Astrocyte of the hippocampus (primary cell): ENCODE measurements at regions not wholly inside any gene's neighbourhood (a gene's known extent, or its start where the extent isn't known, plus 50 kb on each side); places are given as distances from the start of the nearest gene placed in this dataset.
A peak's percentile ranks its signal among the peaks of the same experiment; 100 is the strongest.

Source experiments
- DNase-seq: peaks from one replicate; pipeline ENCODE4 v3.0.0; 2011; ENCODE audit warnings: low read depth, low spot score

DNA sequence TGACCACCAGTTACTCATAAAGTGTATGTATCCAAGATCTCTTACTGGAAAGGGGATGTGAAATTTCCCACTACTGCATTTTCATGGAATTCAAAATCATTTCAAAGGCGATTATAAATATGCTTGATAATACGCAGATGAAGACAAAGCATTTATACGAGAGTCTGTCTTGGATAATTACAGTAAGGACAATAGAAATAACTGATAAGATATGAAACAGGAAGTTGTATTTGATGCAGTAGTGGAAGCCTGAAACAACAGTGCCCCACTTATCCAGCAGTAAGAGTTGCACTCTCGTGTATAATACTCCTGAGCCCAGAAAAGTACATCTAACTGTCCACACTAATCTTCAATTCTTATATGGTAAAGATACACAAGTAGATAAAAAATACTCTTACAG lies 188.7 kb upstream of the POU5F2 start:
- DNase-seq: no peak

DNA sequence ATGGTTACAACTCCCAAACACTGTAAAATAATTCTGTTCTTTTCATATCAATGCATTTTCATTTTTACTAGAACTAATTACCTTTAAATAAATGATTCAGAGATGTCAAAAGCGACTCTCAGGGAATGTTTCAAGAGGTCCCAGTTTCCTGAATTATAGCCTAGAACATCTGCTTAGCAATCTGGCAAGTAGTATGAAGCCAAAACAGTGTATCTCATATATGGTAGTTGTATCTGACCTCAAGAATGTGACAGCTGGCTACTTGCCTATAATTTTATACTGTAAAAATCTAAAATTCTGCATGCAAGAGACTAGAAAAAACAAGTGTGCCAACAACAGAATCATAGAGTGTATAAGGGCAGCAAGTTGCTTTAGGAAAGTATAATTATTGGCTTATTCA lies 187.7 kb upstream of the POU5F2 start:
- DNase-seq: peak; percentile 15

DNA sequence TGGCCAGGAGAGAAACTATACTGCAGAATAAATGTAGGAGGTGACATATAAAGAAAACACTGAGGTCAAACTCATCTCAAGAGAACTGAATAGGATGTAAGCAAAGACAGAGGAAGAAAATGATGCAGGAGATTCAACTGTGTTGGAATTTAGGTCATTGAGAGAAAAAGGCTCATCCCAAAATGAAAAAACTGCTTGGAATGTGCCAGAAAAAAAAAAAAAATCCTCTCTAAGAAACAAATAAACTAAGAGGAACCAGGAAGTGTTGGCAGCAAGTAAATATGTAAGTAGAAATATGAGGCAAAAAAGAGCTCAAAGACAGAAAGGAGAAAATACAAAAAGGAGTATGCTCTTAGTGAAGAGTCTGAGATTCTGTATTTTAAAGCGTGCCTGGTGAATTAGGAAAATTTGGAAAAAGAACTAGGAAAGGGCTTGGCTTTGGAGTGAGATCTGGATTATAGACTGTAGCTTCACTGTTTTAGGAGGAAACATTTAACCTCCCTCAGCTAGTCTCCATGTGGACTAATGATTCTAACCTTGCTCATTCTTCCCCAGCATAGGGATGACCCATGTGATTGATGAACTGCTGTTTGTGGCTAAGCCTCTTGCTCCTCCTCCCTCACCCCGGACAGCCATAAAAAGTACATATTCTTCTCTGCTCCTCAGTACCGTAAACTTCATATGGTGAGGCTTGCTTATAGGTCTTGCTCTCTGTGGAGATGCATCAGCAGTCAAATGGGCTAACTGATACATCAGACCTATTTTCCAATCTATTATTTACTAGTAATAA lies 185.6 kb upstream of the POU5F2 start:
- no peak for DNase-seq

DNA sequence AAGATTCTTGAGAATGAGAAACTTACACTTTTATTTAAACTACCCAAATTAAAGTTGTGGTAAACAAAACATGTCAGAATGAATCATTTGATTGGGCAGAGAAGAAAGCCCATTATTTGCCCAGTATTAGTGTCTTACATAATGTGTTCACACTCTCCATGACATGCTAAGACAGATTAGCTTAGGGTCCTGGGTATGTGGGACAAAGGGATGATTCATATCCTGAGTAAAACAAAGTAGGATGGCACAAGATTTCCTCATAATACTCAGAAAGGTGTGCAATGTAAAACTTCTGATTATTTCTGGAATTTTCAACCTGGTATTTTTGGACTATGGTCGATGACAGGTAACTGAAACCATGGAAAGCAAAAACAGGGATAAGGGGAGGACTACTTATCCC lies 183.9 kb upstream of the POU5F2 start:
- no peak for DNase-seq

DNA sequence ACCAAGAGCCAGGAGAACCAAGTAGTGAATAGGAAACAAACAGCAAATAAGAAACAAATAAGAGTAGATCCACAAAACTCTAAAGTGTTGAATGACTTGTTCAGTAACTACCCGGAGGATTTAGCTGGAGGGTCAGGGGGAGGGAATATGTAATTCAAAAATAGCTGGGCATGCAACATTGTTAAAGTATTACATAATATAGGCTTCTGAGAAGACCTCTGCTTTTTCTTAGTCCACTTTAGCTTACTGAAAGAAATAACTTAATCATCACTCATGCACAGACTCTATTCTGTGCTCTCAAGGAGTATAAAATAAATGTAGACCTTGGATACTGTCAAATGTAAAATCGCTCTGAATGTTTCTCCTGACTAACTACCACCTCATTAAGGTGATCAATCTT lies 183.2 kb upstream of the POU5F2 start:
- no peak for DNase-seq

DNA sequence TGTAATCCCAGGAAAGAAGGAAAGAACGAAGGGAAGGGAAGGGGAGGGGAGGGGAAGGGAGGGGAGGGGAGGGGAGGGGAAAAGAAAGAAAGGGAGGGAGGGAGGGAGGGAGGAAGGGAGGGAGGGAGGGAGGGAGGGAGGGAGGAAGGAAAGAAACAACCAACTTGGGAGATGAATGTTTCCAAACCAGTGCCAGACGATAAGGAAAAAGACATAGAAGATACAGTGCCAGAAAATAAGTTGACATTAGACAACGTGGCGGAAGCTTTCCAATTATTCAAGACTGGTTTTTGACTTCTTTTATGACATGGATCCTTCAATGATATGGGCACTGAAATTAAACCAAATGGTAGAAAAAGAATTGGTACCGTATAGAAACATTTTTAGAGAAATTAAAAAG lies 181.2 kb upstream of the POU5F2 start:
- DNase-seq: no peak

DNA sequence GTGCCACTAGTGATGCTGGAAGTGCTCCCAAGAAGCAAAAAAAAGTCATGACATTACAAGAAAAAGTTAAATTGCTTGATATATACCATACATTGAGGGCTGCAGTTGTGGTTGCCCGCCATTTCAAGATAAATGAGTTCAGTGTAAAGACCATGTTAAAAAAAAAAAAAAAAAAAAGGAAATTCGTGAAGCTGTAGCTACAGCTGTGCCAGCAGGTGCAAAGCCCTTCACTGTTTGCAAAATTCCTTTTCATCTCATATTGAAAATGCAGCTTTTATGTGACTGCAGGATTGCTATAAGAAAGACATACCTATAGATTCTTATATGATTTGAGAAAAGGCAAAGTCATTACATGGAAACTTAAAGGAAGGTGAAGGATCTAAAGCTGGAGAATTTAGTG lies 179.6 kb upstream of the POU5F2 start:
- no peak for DNase-seq

DNA sequence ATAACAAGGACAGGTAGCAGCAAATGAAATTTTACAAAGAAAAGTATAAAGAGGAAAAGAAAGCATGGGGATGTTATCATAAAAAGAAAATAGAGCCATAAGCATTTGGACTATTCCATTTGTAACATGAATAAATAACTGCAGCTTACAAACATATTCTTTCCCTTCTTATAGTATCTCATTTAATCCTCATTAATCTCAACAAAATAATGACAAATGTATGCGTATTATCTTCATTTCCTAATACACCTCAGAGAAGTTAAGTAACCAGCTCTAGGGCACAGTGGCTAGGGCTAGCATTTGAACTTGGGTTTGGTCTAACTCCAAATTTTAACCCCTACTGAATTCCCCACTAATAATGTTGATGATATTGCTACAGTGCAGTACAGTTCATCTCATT lies 175.5 kb upstream of the POU5F2 start:
- DNase-seq: no peak

DNA sequence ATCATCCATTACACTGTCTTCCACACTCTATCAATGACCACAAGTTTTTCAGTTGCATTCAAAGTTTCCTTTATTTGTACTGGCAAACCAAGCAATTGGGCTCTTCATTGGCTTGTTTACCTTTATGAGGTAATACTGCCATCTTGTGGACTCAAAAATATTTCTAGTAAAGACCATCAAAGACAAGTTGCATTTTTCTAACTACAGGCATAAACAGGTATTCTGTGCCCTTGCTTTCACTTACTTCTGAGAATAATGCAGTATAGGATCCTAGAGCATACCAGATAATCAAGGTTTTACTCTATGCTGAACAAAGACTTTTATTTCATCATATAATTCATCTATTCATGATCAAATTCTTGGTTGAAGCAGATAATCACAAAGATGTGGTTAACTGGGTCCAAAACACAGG lies 173.7 kb upstream of the POU5F2 start:
- peak; percentile 72 for DNase-seq

DNA sequence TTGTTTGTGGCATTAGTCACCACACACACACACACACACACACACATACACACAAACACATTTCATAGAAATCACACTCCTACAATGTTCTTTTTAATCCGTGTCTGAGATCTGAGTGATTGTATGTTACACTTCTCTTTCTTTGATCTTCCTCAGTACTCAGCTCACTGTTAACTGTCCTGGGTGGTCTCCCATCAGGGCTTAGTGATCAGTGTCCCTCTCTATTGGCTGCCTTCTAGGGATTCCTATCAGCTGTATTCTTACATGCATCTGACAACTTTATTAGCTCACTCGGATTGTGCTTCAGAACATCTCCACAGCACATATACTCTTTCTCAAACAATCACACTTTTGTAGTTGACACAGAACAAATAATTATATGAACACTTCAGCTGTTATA lies 170.2 kb upstream of the POU5F2 start:
- DNase-seq: no peak

DNA sequence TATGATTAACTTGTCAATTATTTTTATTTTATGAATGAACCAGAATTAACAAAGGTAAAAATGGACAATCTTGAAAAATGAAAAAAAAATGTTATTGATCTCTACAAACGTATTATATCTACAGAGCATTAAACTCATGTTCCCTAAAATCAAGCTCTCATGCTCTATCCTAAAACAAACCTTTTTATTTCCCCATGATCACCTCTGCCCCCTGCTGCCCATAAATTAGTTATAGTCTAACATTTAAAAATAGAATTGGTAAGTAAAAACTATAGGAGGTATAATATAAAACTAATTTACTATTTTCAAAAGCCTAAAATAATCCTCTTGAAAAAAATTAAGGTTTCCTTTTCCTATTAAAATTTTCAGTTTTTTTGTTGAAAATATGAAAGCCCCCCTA lies 168.0 kb upstream of the POU5F2 start:
- no peak for DNase-seq

DNA sequence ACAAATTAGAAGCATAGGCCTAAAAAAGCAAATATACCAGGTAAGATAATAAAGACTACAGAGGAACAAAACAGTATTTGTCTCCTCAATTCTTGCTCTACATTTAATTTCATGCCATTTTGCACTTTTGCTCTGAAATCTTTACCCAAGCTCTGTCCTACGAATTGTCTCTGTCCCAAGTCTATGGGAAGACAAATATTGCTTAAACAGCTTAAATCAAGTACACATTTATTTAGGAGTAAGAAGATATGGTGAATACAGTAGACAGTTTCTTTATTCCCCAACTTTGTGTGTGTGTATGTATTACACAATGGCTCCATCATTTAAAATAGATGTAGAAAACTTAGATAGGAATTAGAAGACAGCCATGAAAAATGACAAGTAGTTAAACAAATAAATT lies 163.5 kb upstream of the POU5F2 start:
- no peak for DNase-seq

DNA sequence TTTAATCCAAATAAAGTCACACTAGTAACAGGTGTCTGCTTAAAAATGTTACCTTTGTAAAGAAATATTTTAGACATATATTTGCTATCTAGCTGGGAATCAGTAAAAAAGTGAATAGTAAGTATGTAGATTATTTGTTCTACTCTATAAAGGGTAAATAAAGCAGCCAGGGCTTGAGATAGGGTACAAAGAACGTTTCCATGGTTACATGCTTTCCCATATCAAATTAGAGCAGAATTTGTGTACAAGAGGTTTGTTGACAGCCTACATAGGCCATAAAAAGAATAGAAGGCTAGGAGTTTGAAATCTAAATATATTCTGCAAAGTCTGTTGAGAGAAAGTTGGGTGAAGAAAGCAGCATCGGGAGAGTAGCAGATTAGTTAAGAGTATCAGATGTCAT lies 160.9 kb upstream of the POU5F2 start:
- DNase-seq: no peak

DNA sequence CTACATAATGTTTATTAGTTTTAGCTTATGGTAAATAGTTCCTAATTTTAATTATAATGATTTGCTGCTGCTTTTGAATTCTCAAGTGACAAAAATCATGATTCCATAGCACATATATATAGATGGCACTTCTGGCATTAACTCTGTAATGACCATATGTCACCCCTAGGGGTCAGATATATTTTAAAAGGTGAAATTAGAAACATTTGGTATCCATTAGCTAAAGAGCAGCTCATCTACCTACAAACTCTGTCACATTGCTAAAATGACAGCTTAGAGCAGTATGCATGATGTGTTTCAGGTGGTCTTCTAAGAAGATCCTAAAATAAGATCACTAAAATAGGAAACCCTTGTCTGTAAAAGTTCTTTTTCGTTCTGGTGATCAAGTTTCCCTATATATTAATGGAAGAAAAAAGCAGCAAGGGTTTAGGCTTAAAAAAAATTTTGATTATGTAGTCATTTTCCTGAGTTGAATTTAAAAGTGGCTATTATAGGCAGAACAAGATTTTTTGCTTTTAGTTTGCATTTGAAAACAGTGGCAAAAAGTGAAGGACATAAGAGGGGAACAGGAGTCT lies 157.7 kb upstream of the POU5F2 start:
- DNase-seq: no peak

DNA sequence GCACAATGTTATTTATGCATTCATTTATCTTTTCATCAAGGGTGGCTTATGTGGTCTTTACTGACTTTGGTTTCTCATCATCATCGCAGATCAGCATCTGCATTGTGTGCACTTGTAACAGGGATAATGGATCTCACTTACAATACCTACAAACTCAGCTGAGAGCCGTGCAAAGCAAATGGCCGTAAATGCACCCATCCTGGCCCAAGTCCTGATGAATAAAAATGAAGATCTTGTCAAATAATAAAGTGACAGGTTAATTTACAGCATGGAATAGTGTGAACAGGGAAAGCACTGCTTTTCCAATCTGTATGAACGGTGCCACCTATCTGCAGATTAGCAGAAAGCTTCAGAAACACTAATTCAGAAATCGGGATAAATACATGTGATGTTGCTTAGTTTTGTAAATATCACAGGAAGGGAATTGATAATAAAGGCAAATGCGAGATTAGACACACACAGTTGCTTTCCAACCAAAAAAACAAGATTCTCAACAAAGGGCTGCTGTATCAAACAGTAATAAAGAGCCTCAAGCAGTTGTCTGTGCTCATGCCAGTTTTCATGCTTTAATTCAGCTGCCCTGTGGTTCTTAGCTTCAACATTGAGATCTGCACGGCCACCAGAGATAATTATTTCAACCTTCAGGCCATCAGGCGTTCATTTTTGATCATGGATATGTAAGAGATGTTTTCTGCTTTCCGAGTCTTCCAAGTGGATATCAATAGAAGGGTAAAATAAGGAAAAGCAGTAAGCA lies 153.4 kb upstream of the POU5F2 start:
- peak; percentile 31 for DNase-seq

DNA sequence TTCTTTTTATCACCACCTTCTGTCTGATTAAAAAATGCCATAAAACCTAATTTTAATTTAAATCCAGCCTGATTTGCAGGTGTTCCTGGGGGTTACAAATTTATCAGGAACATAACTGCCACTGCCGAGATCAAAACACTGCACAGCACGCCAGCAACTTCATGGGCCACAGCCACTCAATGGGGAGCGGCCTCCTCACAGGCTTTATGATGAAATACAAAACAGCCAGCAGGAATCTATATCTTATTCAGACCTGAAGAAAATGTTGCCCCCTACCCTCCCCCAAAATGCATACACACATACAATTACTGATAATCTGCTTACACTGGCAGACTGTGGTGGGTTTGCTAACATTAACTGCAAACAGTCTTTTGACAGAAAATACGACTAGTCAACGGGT lies 151.7 kb upstream of the POU5F2 start:
- no peak for DNase-seq

DNA sequence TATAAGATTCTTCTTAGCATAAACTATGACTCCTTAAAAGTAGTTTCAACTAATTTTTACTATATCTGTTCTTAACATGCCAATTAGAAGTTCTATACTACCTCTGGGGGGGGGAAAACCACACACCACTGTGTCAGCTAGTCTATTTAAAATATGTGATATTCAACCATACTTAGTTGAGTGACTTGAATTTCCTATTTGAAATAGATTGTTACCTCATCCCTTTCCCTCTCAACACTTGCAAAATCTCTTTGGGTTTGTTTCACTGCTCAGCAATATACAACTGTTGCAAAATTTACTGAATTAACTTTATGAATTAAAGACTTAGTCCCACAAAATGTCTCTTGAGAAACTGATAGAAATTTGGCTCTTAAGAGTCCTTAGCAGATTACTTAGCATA lies 151.1 kb upstream of the POU5F2 start:
- DNase-seq: no peak

DNA sequence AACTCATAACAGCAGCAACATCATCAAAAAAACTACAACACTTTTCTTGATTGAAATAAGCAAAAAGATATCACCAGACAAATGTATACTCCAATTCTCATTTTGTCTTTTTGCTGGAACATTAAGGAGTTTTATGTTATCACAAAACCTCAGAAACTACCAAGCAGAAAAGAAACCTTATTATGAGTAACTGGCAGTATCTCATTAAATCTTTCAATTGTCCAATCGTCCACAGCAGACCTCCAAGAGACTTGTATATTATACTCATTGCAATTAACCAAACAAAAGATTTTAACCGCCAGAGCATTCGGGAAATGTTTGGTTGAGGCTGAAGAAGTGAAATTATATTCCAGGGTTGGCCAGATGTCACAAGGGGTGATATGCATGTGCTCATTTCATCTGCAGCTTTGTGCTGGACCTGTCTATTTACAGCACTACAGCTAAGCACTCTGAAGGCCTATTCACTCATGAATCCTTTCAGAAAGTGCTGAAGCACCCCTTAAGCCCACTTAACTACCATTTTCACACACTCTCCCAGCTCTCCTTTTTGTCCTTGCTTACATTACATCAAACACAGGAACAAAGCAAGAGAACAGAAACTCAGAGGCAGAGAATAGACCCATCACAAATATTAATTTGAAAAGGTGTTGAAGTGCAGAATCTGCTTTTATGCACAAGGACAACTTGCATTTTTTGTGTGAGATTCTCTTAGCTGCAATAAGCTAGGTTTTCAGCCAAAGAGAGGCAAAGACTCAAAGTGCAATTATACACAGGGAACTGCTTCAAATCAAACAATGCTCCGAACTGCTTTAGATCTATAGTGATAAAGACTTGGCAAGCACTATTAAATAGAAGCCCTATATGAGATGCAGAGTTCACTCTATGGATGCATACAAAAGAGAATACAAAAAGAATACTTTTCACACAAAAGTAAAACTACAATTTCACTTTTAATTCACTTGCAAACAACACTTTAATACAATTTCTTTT lies 150.4 kb upstream of the POU5F2 start:
- peak; percentile 61 for DNase-seq

DNA sequence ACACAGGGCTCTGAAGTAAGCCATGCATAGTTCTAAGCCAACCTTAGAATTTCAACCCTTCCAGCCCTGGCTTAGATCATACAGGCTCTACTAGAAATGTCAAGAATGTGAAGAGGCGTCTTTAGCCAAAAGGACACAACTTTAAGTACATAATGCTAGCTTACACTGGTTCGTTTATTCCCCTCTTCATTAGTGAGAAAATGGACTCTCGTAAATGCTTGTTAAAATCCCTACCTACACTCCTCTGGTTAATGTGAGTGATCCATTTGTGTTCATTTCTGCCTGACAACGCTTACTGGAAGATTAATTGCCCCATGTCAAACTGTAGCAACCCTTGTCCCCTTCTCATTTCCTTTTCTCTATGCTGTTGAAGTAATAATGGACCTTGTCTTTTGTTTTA lies 149.3 kb upstream of the POU5F2 start:
- DNase-seq: peak; percentile 69

DNA sequence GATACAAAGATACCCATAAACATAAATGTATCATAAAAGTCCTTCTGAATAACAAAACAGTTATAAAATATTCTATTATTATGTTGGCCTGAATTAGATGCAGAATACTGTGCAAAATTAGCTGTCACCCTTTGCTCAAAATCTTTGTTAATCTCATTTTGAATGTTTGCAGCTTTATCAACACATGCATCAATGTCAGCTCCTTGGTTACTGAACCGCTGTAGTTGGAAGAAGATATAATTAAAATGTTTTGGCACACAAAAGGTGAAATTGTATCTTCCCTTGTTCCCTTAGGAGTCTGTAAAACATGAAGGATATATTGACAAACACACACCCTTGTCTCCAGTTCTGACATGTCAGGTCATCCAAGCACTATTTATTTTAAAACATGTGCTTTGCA lies 146.3 kb upstream of the POU5F2 start:
- DNase-seq: no peak

DNA sequence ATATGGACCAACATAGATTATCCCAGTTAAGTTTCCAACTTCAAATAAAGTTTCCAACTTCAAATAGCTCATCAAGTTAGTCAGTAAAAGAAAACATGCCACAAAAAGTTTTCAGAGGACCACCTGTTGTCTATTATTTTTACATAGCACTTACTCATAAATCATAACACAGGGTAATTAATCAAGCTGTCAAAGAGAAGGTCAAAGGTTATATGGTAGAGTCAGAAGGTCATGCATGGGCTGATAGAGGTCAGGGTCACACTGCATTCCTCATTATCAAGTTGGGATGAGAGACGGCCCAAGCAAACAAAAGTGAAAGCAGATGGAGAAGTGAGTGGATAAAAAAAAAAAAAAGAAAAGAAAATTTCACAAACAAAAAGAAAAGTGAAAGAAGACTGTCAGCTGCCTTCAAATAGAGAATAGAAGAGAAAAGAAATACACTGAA lies 145.5 kb upstream of the POU5F2 start:
- DNase-seq: peak; percentile 16
